NCI-H2227 (cell line): ENCODE measurements at regions not wholly inside any gene's neighbourhood (a gene's known extent, or its start where the extent isn't known, plus 50 kb on each side); places are given as distances from the start of the nearest gene placed in this dataset.

Source experiments
- DNase-seq: peaks from one replicate; lab custom pipeline; 2025; ENCODE audit not compliant: unreplicated experiment; lab: John Stamatoyannopoulos, UW

DNA sequence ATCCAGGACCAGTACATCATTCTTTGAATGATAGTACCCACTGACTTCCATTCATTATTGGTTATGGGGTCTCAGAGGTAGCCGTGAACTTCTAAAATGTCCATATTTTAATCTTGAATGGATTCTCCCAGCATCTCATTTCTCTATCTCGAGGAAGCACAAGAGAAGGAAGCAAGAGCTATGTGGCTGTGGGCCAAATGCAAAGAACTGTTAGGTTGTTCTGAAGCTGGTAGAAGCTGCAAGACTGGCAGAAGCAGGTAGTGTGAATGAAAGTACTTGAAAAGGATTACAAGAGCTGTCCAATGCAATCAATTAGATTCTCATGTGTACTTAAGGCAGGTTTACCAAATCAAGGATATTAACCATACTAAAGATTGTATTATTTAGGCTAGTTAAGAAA is 1131.8 kb downstream of the GRIK2 start:
- no peak for DNase-seq

DNA sequence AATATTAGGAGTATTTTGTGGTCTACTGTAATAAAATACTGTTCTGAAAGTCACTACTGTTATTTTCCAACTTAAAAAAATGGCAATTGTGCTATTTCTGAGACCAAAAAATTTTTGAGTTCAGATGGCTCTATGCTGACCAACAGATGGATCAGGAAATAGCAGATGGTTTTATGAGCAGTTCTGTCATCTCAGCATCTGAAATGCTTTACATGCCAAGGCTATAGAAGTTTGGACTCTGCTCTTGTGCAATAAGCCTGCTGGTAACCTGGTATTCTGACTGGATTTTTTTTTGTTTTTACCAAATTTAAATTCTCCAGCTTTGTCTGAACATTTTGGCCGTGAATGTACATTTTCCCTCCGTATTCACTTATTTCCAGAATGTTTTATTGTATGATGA is 1127.5 kb downstream of the GRIK2 start:
- DNase-seq = no peak

DNA sequence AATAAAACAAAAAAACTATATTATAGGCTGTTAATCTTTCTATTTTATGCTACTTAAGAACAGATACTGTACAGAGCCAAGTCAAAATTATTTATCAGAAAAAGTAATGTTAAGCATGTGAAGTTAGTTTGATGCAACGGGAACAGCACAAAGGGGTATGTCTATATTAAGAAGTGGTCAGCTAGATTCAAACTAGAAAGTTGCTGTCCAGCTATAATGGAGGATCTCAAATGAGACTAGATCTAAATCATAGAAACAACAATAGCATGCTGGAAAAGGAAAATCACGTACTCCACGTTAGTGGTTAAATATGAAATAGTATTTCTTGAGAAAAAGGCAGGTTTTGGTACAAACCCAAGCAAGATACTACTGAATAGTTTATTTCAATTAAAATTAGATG is 1124.0 kb downstream of the GRIK2 start:
- DNase-seq = no peak

DNA sequence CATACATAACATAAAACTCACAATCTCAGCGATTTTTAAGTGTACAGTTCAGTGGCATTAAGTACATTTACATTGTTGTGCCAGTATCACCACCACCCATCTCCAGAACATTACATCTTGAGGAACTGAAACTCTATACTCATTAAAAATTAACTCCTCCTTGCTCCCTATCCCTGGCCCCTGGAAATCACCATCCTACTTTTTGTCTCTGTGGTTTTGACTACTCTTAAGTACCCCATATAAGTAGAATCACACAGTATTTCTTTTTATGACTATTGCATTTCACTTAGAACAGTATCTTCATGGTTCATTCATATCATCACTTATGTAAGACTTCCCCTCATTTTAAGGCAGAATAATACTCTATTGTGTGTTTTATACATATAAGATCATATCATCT is 1108.1 kb downstream of the GRIK2 start:
- DNase-seq = no peak

DNA sequence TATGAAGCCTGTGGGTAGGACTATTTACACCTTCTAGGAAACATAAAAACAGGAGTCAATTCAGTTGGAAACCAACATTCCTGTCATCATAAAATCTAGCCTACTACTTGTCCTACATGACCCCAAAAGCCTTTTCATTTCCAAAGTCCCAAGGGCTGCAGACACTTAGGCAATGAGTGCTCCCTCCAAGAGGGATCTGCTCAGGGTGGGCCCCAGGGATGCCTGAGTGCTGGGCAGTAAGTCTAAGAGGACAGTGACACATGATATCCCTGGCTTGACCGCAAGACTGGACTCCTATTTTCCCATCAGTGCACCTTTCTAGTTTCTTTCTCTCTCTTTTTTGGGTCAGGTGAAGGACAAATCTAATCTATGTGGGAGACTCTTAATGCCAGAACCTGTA is 1101.3 kb downstream of the GRIK2 start:
- DNase-seq = no peak

DNA sequence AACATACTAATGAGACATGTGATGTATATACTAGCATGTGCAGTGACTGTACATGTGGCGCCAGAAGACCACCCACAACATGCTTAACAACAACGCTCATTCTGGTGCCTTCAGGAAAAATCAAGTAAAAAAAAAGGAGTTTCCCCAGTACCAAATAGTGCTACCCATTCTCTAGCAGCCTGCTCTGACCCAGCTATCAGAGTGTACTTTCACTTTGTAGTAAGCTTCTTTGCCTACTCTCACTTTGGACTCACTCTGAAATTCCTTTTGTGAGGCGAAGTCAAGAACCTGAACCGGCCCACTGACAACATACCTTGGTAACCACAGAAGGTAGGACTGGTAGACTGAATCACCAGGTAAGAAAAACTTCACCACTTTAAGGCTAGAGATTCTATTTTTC is 1100.0 kb downstream of the GRIK2 start:
- no peak for DNase-seq

DNA sequence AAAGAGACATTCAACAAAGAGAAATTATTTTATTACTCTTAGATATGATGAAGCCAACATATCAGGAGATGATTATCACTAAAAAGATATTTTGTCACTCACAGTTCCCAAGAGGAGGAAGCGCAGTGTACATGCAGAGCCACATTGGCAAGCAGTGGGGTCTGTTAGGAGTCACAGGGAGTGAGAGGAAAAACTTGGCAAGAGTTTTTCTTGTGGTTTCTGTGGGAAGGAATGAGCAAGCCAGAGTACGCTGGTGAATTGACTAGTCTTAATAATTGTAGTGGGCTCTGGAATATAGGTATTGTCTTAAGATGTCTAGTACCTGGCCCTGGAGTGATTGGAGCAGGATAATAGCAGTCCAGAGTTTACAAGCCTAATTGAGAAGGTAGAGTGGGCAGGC is 1095.2 kb downstream of the GRIK2 start:
- no peak for DNase-seq

DNA sequence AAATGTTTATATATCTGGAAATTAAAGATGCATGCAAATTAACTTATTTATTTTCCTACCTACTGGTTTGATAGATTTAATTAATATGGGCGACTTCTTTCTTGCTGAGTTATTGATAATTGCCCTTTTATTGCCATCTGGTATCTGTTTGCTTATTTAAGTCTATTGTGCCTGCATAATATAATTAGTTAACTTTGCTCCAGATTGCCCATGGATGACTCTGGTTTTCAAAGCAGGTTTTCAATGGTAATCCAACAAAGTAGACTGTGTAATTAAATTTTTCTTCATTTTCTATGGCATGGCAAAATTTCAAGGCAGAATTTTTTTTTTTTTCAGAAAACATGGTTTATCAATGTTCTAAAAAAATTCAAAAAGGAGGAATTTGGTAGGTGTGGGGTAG is 1092.0 kb downstream of the GRIK2 start:
- no peak for DNase-seq

DNA sequence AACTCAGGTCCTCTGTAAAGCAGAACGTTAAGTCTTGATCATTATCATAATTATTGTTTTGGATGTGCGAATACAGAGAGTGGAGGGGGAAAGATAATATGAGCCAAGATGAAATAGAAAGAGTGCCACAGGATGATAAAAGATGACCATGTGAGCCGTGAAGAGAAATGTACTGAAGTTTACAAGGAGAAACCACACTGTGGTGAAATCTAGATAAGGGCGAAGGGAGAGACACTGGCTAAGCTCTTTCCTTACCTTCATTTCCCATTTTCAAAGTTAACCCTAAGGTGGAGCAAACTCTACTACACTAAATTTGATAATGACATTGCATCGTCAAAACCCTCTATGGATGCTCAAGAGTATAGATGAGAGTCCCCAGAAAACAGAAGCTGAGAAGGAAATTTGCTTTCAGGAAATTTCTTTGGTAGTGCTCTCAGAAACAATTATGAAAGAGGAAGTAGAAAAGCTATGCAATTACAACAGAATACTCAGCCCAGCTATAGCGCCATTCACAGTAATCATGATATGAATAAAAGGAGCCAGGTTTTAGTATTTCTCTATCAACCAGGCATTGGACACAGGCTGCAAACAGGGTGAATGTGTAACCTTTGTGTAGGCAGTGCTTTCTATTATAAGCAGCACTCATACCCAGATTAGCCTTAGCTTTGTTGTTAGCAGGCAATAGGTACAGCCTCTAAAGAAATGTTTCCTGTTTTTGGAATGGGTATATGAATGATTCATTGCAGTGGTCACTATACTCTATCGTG is 1080.7 kb downstream of the GRIK2 start:
- DNase-seq = no peak

DNA sequence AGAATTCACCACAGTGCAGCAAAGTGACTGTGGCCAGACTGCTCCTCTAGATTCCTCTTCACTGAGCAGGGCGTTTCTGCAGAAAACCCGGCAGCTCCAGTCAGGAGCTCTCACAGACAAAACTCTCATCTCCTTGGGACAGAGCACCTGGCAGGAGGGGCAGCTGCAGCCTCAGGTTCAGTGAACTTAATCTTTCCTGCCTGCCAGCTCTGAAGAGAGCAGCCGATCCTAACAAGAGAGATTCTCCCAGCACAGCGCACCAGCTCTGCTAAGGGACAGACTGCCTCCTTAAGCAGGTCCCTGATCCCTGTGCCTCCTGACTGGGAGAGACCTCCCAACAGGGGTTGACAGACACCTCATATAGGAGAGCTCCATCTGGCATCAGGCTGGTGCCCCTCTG is 1065.5 kb downstream of the GRIK2 start:
- no peak for DNase-seq

DNA sequence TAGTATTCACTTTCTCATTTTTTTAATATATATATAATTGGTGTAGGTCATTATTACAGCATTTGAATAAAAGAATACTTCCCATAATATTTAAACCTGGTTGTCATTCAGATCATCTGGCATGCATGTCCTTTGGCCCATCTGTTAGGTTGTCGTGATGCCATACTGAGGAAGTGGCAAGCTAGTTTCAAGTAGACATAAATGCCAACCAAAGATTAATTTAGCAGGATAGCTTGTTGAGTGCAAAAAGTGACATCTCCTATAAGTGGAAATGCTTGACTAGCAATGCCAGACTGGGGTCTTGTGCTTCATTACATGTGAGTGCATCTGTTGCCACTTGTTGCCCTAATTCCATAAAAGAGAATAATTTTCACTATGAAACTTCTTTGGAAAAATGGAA is 1044.7 kb downstream of the GRIK2 start:
- no peak for DNase-seq

DNA sequence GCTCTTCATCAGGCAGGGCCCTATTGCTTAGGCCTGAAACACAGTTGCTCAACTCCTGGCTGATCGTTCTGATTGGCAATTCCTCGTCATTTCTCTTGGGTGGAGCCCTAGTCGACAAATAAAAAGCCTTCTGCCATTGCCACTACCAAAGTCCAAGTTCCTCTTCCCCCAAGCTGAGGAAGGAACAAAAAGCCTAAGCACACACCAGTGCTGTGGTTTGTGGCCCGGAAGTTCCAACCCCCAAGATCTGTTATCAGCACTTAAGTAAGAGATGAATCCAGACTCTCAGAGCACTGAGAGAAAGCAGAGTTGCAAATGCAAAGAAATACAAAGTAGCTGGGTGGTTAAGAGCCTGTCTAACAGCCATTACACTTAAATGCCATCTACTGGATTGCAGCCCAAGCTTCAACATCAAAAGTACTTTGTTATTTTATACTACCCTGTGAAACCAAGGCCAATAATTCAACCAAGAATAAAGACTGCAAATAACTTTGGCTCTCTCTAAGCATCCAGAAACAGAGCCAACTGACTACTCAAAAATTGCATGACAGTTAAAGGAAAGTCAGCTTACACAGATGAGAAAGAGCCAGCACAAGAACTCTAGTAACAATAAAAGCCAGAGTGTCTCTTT is 1024.0 kb downstream of the GRIK2 start:
- no peak for DNase-seq

DNA sequence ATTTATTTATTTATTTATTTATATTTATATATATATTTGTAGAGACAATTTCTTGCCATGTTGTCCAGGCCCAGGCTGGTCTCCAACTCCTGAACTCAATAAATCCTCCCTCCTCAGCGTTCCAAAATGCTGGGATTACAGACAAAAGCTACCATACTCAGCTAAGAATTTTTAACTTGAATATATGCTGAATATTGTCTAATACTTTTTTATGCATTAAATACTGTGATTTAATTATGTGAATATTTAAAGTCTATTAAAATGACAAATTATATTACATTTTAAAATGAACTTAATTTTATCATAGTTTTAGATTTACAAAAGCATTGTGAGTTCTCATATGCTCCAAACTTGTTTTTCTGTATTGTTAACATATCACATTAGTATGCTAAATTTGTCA is 1022.4 kb downstream of the GRIK2 start:
- no peak for DNase-seq

DNA sequence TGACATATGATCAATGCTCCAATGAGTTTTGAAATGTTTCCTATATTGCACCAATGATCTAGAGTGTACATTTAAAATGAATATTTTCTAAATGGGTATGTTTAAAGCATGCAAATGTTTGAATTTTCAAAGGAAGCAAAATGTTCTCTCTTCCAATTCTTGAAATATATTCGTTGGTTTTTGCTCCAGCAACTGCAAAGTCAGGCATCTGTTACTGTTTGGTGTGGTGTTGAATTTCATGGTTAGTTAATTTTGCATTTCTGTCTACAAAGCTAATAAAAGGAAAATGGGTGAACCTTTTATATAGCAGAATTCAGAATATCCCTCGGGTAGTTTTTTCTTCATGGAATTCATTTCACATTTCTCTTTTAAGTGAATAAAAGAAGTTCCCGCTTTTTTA is 1018.3 kb downstream of the GRIK2 start:
- no peak for DNase-seq

DNA sequence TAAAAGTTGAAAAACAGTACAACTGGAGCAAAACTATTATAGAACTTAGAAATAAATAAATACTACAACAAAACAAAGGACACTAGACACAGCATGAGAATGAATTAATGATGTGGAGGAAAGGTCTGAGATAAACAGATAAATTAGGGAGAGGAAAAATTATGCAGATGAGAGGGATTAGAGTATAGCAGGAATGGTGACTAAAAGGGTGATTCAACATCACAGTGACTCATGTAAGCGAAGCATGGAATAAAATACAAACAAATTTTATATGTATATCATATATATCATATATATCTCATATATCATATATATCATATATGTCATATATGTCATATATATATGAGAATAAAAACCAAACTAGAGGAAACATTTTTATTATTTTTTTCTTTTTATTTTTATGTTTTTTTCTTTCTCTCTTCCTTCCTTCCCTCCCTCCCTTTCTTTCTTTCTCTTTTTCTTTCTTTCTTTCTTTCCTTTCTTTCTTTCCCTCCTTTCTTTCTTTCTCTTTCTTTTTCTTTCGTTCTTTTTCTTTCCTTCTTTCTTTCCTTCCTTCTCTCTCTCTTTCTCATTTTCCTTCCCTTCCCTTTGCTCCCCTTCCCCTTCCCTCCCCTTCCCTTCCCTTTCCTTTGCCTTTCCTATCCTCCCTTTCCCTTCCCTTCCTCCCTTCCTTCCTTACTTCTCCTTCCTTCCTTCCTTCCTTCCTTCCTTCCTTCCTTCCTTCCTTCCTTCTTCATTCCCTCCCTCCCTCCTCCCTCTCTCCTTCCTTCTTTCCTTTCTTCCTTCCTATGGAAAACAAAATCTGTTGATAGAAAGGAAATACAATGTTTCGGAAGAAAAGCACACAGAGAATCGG is 1014.6 kb downstream of the GRIK2 start:
- no peak for DNase-seq

DNA sequence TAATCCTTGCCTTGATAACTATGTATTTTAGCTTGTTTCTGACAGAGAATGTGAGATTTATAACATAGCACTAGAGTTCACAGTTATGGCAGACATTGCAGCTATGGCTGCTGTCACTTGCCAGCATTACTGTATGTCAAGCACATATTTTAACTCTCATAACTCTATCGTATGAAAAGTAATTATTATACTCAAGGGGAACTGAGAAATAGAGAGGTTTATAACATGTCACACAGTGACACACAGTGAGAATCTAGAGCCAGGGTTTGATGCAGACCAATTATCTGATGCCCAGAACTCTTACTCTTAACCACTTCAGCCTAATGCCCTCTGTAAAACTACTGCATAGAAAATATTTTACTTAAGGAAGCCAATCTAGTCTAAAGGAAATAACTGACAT is 1012.4 kb downstream of the GRIK2 start:
- DNase-seq = no peak

DNA sequence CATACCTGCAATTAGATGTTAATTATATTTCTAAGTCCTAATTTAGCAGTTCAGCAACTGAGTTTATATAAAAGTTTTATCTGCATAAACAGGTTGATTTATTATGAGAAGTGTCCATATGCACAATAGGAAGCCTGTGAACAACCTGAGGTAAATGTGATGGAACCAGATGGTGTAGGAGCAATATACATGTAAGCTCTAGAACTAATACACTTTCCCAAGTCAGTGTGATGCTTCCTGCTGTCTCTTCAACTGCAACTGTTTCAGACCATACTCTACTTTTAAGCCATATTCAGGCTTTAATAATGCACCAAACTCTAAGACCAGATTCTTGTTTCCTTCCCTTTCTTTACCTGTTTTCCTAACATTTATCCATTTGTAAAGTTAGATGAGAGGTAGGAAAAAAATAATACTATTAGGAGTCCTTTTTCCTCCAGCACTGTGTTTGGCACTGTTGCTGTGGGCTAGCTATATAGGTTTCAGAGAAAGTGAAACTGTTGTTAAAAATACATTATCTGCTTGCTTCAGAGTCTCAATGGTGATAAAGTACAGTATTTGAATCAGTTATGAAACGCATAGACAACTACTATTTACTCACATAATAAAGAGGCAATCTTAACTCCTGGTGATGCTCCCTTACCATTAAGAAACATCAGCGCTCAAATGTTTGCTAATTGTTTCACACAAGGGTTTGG is 1009.3 kb downstream of the GRIK2 start:
- DNase-seq = no peak

DNA sequence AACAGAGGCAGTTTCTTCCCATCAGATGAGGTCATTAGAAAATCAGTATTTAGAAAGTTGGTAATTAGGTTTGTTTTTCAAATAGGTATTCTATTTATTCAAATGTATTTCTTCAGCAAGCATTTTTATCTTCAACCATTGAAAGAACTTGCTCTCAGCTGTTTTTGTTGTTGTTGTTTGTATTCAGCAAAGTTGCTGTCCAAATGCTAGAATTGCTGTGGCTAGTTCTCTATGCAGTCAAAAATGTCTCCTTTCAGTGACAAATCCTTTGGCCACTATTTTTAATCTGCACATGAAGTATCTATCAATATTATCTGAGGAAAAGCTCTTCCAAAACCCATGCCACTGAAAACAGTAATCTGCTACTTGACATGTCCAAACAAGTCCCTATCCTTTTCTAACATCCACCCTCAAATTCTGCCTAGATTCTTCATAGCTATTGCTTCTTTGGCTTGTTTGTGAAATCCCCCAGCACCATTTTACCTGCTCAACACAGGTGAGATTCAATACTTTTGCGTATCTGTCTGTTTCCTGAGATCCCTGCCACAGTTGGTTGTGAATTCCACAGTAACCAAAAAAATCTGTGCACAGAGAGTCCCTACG is 1005.4 kb downstream of the GRIK2 start:
- DNase-seq = no peak

DNA sequence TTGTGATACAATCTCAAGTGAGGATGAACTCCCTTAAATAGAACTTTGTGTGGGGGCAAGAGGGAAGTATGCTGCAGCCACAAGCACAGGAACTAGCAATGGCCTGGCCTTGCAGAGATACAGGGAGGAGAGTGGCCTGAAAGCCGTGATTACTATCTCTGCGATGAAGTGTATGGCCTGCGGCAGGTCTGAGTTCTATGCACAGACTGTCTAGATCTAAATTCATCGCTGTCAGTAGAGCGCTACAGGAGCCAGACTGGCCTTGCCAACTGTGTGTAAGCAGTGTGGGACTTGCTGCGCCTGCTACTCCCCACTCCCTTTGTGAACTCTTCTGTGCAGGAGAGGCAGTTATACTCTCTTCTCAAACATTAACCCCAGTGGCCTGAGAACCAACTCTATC is 997.0 kb downstream of the GRIK2 start:
- no peak for DNase-seq

DNA sequence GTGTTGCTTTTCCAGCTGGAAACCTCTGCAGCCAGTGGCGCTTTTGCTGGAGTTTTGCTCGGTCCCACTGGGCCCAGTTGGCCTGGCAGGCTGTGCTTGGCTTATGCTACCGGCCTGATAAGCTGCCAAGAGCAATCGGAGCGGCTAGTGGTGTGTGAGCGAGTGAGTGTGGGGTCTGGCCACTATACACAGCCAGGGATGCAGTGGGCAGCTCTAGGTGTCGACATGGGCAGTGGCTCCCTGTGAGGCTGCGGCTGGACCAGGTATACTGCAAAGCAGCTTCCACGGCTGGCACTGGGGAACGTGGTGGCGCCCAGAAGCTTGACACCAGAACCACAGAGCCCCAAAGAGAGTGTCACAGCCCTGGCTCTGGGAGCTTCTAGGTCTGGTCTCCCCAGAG is 996.5 kb downstream of the GRIK2 start:
- DNase-seq = no peak
